Stimulated activated CD4-positive, alpha-beta T cell treated with anti-CD3 and anti-CD28 coated beads, Interleukin-15, amount 100 ng/mL, for 48 hours (primary cell): ENCODE measurements at regions not wholly inside any gene's neighbourhood (a gene's known extent, or its start where the extent isn't known, plus 50 kb on each side); places are given as distances from the start of the nearest gene placed in this dataset.

ENCODE experiments used
- DNase-seq, 2 donors: peaks; one replicate each; pipeline ENCODE4 v3.0.0-alpha.2; 2020; ENCODE audit warnings: low read depth in 2 of 2

GRCh38 chr11:109862835-109863234 lies 230.4 kb upstream of the ZC3H12C start:
- no peak for DNase-seq

DNA sequence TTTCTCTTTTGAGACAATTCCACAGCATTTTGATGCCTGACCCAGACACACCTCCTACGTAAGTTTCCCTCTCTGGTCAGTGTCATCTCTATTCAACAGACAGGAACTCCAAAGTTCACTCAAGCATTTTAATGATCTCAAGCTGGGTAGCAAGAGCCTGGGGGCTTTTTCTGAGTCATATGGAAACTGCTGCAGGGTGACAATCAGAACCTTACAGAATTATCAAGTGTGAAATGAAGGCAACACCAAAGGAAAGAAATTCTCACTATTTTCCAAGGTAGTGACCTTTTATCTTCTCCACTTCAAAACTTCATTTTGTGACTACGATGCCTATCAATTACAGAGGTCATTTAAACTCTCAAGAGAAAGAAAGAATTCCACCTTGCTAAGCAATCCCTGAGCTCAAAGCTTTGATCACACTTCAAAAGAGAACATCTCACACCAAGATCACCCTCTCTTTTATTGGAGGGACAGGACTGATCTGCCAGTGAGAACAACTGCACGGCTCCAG lies 229.0 kb upstream of the ZC3H12C start:
- DNase-seq: no peak

DNA sequence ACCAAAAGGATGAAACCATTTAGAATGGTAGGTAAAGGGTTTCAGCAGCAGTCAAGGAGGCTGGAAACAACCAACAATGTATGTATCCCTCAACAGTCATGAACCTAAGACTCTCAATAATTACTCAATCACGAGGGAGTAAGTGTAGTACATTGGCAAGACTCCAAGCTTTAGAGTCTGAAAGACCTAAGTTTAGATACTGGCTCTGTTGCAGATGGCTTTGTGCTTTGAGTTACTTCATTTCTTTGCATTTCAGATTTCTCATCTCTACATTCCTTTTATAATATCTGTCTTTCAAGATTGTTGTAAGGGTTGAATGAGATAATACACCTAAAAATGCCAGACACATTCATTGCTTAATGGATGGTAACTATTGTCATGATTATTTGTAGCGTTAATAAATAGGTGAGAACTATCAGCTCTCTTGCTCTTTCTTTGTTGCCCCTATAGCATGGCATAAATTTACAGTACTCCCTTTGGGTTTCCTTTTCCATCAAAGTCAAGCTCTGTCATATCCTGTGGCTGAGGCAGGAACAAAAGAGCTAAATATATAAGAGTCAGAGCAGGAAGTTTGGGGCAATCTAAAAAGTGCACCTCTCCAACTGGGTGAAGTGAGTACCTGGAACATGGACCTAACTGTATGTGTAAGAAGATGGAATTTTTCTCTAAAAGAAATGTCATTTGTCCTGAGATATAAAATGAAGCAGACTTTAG lies 228.2 kb upstream of the ZC3H12C start:
- DNase-seq: no peak

GRCh38 chr11:109865548-109866186 lies 227.5 kb upstream of the ZC3H12C start:
- no peak for DNase-seq

DNA sequence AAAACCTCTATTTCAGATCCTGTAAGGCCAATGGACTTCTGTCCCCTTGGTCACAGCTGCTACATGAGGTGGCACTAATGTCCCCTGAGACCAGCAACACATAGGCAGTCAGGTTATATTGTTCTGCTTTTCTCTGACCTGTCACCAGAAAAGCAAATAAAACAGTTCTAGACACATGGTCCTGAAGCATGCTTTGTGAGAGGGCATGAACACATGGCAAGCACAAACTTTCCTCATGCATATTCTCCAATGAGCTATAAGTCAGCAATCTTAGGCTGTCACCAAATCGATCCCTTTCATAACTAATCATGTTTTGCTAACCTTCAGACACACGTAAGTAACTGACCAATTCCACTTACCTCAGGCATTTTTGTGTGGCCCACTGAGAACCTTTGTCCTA lies 225.4 kb upstream of the ZC3H12C start:
- DNase-seq: no peak

GRCh38 chr11:109869536-109869935 lies 223.7 kb upstream of the ZC3H12C start:
- no peak for DNase-seq

DNA sequence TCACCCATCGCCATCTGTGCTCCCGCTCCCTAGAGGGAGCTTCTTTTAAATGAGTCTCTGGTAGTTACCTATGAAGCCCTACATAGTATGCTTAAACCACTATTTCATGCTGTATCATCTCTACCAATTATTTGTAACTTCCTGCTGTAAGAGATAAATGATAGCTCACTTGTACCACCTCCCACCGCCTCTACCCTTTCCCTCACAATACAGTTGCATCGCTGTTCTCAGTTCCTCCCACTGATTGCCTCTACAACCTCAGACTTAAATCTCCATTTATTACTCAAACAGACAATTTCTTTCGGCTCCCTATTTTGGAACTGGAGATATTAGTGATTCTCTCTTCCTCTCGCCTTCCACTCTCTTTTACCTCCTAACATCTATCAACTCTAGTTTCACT lies 222.9 kb upstream of the ZC3H12C start:
- no peak for DNase-seq

DNA sequence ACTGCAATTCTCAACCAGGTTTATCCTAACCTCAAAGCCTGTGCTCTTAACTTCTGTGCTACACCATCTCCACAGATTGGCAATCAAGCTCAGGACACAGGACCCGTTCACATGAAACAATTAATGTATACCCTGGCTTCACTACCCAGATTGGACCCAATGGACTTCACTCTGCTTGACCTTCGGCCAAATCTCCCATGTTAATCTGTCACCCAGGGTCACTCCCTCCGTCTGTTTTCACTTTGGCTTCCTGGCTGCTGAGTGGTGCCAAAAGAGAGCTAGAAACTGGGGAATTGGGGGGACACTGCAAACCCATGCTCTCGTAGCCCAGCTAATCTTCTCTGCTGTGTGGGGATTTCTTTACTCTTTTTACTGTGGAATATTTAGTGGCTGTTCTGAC lies 216.1 kb upstream of the ZC3H12C start:
- no peak for DNase-seq

GRCh38 chr11:109884501-109884900 lies 208.7 kb upstream of the ZC3H12C start:
- no peak for DNase-seq

- DNase-seq: no peak
These were observed 208.2 kb upstream of the ZC3H12C start for GRCh38 chr11:109885006-109885405.

GRCh38 chr11:109892321-109892794 lies 200.8 kb upstream of the ZC3H12C start:
- DNase-seq: no peak

GRCh38 chr11:109894242-109894641 lies 198.9 kb upstream of the ZC3H12C start:
- no peak for DNase-seq

GRCh38 chr11:109898592-109898991 lies 194.6 kb upstream of the ZC3H12C start:
- no peak for DNase-seq

GRCh38 chr11:109902764-109903433 lies 190.3 kb upstream of the ZC3H12C start:
- no peak for DNase-seq

DNA sequence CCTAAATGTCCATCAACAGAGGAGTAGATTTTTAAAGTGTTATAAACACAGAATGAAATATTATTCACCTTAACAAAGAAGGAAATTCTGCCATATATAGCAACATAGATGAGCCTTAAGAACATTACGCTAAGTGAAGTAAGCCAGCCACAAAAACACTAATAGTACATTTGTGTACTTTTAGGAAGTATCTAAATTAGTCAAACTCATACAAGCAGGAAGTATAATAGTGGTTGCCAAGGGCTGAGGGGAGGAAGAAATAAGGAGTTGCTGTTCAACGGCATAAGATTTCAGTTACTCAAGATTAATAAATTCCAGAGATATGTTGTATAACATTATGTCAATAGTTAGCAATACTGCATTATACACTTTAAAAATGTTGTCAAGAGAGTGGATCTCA lies 181.7 kb upstream of the ZC3H12C start:
- DNase-seq: no peak

- DNase-seq: no peak
These were observed 179.2 kb upstream of the ZC3H12C start for GRCh38 chr11:109914038-109914437.

GRCh38 chr11:109914809-109915653 lies 178.2 kb upstream of the ZC3H12C start:
- no peak for DNase-seq

DNA sequence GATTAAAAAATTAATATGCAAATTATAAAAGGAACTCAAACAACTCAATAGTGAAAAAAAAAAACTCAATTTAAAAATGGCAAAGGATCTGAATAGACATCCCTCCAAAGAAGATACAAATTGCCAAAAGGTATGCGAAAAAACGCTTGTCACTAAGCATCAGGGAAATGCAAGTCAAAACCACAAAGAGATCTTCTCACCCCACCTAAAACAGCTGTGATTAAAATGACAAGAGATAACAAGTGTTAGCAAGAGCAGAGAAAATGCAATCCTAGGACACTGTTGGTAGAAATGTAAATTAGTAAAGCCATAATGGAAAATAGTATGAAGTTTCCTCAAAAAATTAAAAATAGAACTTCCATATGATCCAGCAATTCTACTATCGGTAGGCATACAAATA lies 166.3 kb upstream of the ZC3H12C start:
- no peak for DNase-seq

DNA sequence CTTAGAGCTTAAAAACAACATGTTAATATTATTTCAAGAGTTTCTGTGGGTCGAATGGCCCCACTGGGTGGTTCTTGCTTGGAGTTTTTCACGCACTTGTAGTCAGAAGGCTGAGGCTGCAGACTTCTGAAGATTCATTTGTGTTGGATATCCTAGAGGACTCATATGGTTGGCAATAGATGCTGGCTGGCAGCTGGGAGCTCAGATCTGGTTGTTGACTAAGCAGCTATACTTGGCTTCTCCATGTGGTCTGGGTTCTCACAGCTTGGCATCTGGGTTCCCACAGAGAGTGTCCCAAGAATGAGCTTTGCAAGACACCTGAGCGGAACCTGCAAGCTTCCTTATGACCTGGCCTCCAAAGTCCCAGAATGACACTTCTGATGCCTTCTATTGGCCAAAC lies 163.9 kb upstream of the ZC3H12C start:
- no peak for DNase-seq

DNA sequence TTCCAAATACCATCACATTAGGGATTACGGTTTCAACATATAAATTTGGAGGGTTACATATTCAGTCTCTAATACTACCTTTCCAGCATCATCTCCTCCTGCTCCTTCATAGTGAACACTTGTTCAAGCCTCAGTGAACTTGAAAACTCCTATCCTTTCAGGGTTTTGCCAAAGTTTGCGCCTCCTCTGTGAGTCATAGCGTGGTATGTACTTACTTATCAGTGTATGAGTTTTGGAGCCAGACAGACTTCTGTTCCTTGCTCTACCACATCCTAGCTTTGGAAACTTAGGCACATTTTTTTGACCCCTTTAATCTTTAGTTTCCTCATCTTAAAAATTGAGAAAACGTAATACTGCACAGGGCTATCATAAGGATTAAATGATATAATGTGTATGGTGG lies 160.1 kb upstream of the ZC3H12C start:
- no peak for DNase-seq

DNA sequence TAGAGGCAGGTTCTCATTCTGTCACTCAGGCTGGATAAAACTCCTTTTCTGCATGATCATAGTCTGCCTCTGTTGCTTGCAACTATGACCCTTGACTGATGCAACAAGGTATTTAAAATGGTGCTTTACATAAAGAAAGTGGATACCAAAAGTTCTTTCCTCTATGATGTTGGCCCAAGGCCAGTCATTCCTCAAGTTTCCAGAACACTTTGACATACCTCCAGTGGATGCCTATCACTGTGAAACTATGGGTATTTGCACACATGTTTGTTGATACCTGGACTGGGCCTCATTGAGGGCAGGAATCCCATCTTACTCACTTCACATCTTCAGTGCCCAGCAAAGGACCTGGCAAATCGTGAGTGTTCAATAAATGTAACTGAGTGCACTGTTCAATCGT lies 159.0 kb upstream of the ZC3H12C start:
- no peak for DNase-seq

- DNase-seq: no peak
These were observed 156.5 kb upstream of the ZC3H12C start for GRCh38 chr11:109936661-109937180.
